HCT116 (cell line): ENCODE measurements at regions not wholly inside any gene's neighbourhood (a gene's known extent, or its start where the extent isn't known, plus 50 kb on each side); places are given as distances from the start of the nearest gene placed in this dataset.

Experiments
- ATAC-seq: fragments of 200-7000 bp; cut with Tn5 transposase; 2 replicates; pipeline ENCODE4 v1.9.1; 2020; ENCODE audit warnings: mild to moderate bottlenecking, moderate library complexity
- BruUV-seq: library from RNA; stranded (reverse); fragments of 400-500 nt; replicated peaks from 2 replicates; lab custom pipeline; 2021; lab: Mats Ljungman, UMichigan
- CTCF ChIA-PET: fragments of 300-600 bp; sonication (Branson Sonifier 250); formaldehyde crosslinking; loops from one replicate; lab custom pipeline; 2021; ENCODE audit warnings: antibody characterized with exemption; lab: Charles Lee
- POLR2A ChIA-PET: fragments of 300-600, 350-600 bp; sonication (Branson Sonifier 250); formaldehyde crosslinking; loops from one replicate; lab custom pipeline; 2021; ENCODE audit warnings: antibody characterized with exemption; lab: Charles Lee
- RAD21 ChIA-PET, 2 experiments: fragments of 300-600 bp; sonication (Branson Sonifier 250); formaldehyde crosslinking; loops; one replicate each; lab custom pipeline; 2023; ENCODE audit warnings: low total read pairs in 2 of 2; ENCODE audit not compliant: uncharacterized antibody in 2 of 2, unreplicated experiment in 2 of 2, low non-redundant PET in 1 of 2; lab: Charles Lee
- DNase-seq: peaks from one replicate; pipeline ENCODE4 v3.0.0-alpha.2; 2010; ENCODE audit warnings: low read depth, low spot score
- H2AFZ ChIP-seq: fragments of 200-600 bp; shearing (Covaris generic), sonication (generic); 2 replicates; pipeline ENCODE4 v1.6.1; 2017; ENCODE audit warnings: low read depth, mixed run types, mixed read lengths, antibody characterized with exemption, low read length; ENCODE audit not compliant: poor library complexity, severe bottlenecking
- H3K27ac ChIP-seq: 2 replicates; pipeline ENCODE4 v1.5.1; 2012; ENCODE audit warnings: low read depth, low read length
- H3K27me3 ChIP-seq: fragments of 200-600 bp; sonication (generic); 2 replicates; pipeline ENCODE4 v1.6.1; 2016; ENCODE audit warnings: mixed run types, low read length, mixed read lengths; ENCODE audit not compliant: insufficient read depth
- H3K36me3 ChIP-seq, 2 experiments: fragments of 200-500 bp in 1 of 2; fragments of 200-600 bp in 1 of 2; sonication (Bioruptor generic) in 1 of 2; sonication (generic) in 1 of 2; 2 replicates each; pipeline versions ENCODE4 v1.5.1 to v1.6.1; 2014 to 2016; ENCODE audit warnings: low read length in 2 of 2, inconsistent platforms in 1 of 2, mixed read lengths in 1 of 2, mixed run types in 1 of 2; ENCODE audit not compliant: insufficient read depth in 2 of 2, control insufficient read depth in 1 of 2
- H3K4me1 ChIP-seq, 2 experiments: fragments of 200-600 bp in 1 of 2; sonication (generic) in 1 of 2; 2 replicates each; pipeline versions ENCODE4 v1.5.1 to v1.6.1; 2012 to 2017; ENCODE audit warnings: low read length in 2 of 2, inconsistent platforms in 1 of 2, mild to moderate bottlenecking in 1 of 2, mixed read lengths in 1 of 2, mixed run types in 1 of 2, moderate library complexity in 1 of 2; ENCODE audit not compliant: insufficient read depth in 2 of 2, control insufficient read depth in 1 of 2
- H3K4me2 ChIP-seq: fragments of 200-600 bp; sonication (generic); 2 replicates; pipeline ENCODE4 v1.6.1; 2017; ENCODE audit warnings: mixed run types, low read length, mixed read lengths
- H3K4me3 ChIP-seq, 2 experiments: fragments of 200-600 bp in 1 of 2; sonication (generic) in 1 of 2; replicated peaks in 1 of 2; 2 replicates each; pipeline ENCODE4 v1.5.1; 2011 to 2016; ENCODE audit warnings: low read length in 2 of 2, control low read depth in 1 of 2, low read depth in 1 of 2, mild to moderate bottlenecking in 1 of 2, mixed read lengths in 1 of 2, mixed run types in 1 of 2
- H3K79me2 ChIP-seq: fragments of 200-600 bp; sonication (generic); 2 replicates; pipeline ENCODE4 v1.6.1; 2017; ENCODE audit warnings: mild to moderate bottlenecking, mixed run types, low read length, moderate library complexity, mixed read lengths; ENCODE audit not compliant: insufficient read depth
- H3K9ac ChIP-seq: fragments of 200-600 bp; sonication (generic); 2 replicates; pipeline ENCODE4 v1.6.1; 2016; ENCODE audit warnings: low read length, mixed read lengths
- H3K9me2 ChIP-seq: fragments of 200-600 bp; sonication (generic), shearing (Covaris generic); 2 replicates; pipeline ENCODE4 v1.6.1; 2017; ENCODE audit warnings: mixed run types, mild to moderate bottlenecking, moderate library complexity; ENCODE audit not compliant: insufficient read depth
- H3K9me3 ChIP-seq, 2 experiments: fragments of 200-500 bp in 1 of 2; fragments of 200-600 bp in 1 of 2; sonication (Bioruptor generic) in 1 of 2; sonication (generic) in 1 of 2; 2 replicates each; pipeline ENCODE4 v1.6.1; 2014 to 2017; ENCODE audit warnings: low read length in 2 of 2, mixed read lengths in 2 of 2, inconsistent platforms in 1 of 2, low read depth in 1 of 2, mild to moderate bottlenecking in 1 of 2, mixed run types in 1 of 2, moderate library complexity in 1 of 2; ENCODE audit not compliant: control insufficient read depth in 1 of 2, insufficient read depth in 1 of 2
- H4K20me1 ChIP-seq: fragments of 200-600 bp; sonication (generic), shearing (Covaris generic); 2 replicates; pipeline ENCODE4 v1.6.1; 2017; ENCODE audit warnings: mixed run types, mild to moderate bottlenecking, moderate library complexity; ENCODE audit not compliant: insufficient read depth
- CEBPB ChIP-seq: IDR thresholded peaks from 2 replicates; pipeline ENCODE4 v1.6.1; 2012; ENCODE audit warnings: low read depth
- CTCF ChIP-seq, 3 experiments: fragments of 200-600 bp in 1 of 3; sonication (generic) in 1 of 3; IDR thresholded peaks in 2 of 3; conservative IDR thresholded peaks in 1 of 3; 2 replicates each; pipeline ENCODE4 v1.5.1; 2012 to 2017; ENCODE audit warnings: low read depth in 2 of 3, low read length in 2 of 3, antibody characterized with exemption in 1 of 3, borderline replicate concordance in 1 of 3, control low read depth in 1 of 3, mild to moderate bottlenecking in 1 of 3, mixed read lengths in 1 of 3, mixed run types in 1 of 3, moderate library complexity in 1 of 3; ENCODE audit not compliant: insufficient read depth in 1 of 3
- EZH2phosphoT487 ChIP-seq: fragments of 200-600 bp; IDR thresholded peaks from 2 replicates; pipeline ENCODE4 v1.6.1; 2018; ENCODE audit warnings: antibody characterized with exemption, borderline replicate concordance
- POLR2AphosphoS5 ChIP-seq: IDR thresholded peaks from 2 replicates; pipeline ENCODE4 v1.6.1; 2011; ENCODE audit warnings: mild to moderate bottlenecking, low read depth, low read length, moderate library complexity
- REST ChIP-seq: IDR thresholded peaks from 2 replicates; pipeline ENCODE4 v1.6.1; 2012; ENCODE audit warnings: low read depth
- SIN3A ChIP-seq: IDR thresholded peaks from 2 replicates; pipeline ENCODE4 v1.6.1; 2012; ENCODE audit warnings: low read depth
- TCF7L2 ChIP-seq: IDR thresholded peaks from 2 replicates; pipeline ENCODE4 v1.7.0; 2011; ENCODE audit warnings: borderline replicate concordance, inconsistent platforms; ENCODE audit not compliant: insufficient read depth, insufficient read length; ENCODE audit errors: extremely low read depth
- YY1 ChIP-seq: IDR thresholded peaks from 2 replicates; pipeline ENCODE4 v1.6.1; 2011; ENCODE audit warnings: low read length, low read depth, moderate library complexity, mild to moderate bottlenecking; ENCODE audit not compliant: insufficient replicate concordance; ENCODE audit errors: extremely low read depth
- ZBTB33 ChIP-seq: IDR thresholded peaks from 2 replicates; pipeline ENCODE4 v1.6.1; 2011; ENCODE audit warnings: mild to moderate bottlenecking, low read length, moderate library complexity; ENCODE audit not compliant: insufficient replicate concordance; ENCODE audit errors: extremely low read depth
- ZNF274 ChIP-seq: fragments of 200-500 bp; sonication (Bioruptor generic); IDR thresholded peaks from 2 replicates; pipeline ENCODE4 v1.6.1; 2014; ENCODE audit warnings: mild to moderate bottlenecking, low read depth, low read length, inconsistent platforms
- intact Hi-C: fragments of 100-400 bp; cut with micrococcal nuclease; formaldehyde crosslinking; loops from 2 replicates; pipeline ENCODE4 v1.10.0; 2022

- no peaks in the 10 kb centered on the region for H3K9me2 ChIP-seq
- no peak for TF ChIP-seq CEBPB
- TF ChIP-seq ZNF274, result no peak
- ChIA-PET CTCF (no interaction called here), RAD21 (no interaction called here), POLR2A (no interaction called here)
- no peaks in the 10 kb centered on the region for H3K9me3 ChIP-seq
- no peaks in the 10 kb centered on the region for H3K36me3 ChIP-seq
- no peak overlapping the region for H3K4me2 ChIP-seq
- ATAC-seq (no peak), DNase-seq (no peak)
- BruUV-seq, result no TSS peak
- no peaks in the 10 kb centered on the region for H4K20me1 ChIP-seq
- no peak overlapping the region for H3K27ac ChIP-seq
- no peak overlapping the region for H3K9ac ChIP-seq
- no peak overlapping the region for H3K4me3 ChIP-seq
- H2AFZ ChIP-seq, result no peak overlapping the region
- no peaks in the 10 kb centered on the region for H3K27me3 ChIP-seq
- H3K79me2 ChIP-seq, result no peaks in the 10 kb centered on the region
- intact Hi-C loops, result no loop called here
- H3K4me1 ChIP-seq, result no peaks in the 10 kb centered on the region
These were observed 234.0 kb downstream of the ACTR3 start for GRCh38 chr2:114123925-114124324.

- TF ChIP-seq TCF7L2, result no peak
- TF ChIP-seq ZBTB33, result no peak
- TF ChIP-seq POLR2AphosphoS5, result no peak
- TF ChIP-seq CTCF (IDR thresholded peaks at IDR 0.05 in 2 of 3, conservative IDR thresholded peaks at IDR 0.05 in 1 of 3; ENCODE audit: borderline replicate concordance in 1 of 3, insufficient read depth in 1 of 3, low read depth in 2 of 3, low read length in 2 of 3), result no peak
- TF ChIP-seq REST, result no peak
- no peak for TF ChIP-seq SIN3A
- no peak for TF ChIP-seq YY1
- TF ChIP-seq EZH2phosphoT487, result no peak
- Histone ChIP-seq H3K27me3 (no peaks in the 10 kb centered on the region), H3K4me1 (no peaks in the 10 kb centered on the region), H3K9ac (no peak overlapping the region), H3K36me3 (no peaks in the 10 kb centered on the region), H3K9me3 (no peaks in the 10 kb centered on the region), H4K20me1 (no peaks in the 10 kb centered on the region), H3K4me3 (no peak overlapping the region), H3K4me2 (no peak overlapping the region), H3K27ac (no peak overlapping the region), H2AFZ (no peak overlapping the region), H3K79me2 (no peaks in the 10 kb centered on the region), H3K9me2 (no peaks in the 10 kb centered on the region)
- ChIA-PET RAD21 (no interaction called here), CTCF (no interaction called here), POLR2A (no interaction called here)
- no peak for DNase-seq
- intact Hi-C loops, result no loop called here
- no TSS peak for BruUV-seq
- ATAC-seq, result no peak
These were observed 237.5 kb downstream of the ACTR3 start for GRCh38 chr2:114127372-114127771.
